ENCODE measurements at regions not wholly inside any gene's neighbourhood (a gene's known extent, or its start where the extent isn't known, plus 50 kb on each side); places are given as distances from the start of the nearest gene placed in this dataset.

- DNase-seq (ENCODE audit: low spot score, unreplicated experiment) = no peak
- no peak for TF ChIP-seq CTCF (IDR thresholded peaks at IDR 0.05; ENCODE audit: unreplicated experiment)
- H3K4me1 Mint-ChIP-seq (ENCODE audit: low read depth) = peaks cover 28% of the 10 kb centered on the region
- peaks cover 11% of the 10 kb centered on the region for H3K27me3 Mint-ChIP-seq
- no peak overlapping the region for H3K4me3 Mint-ChIP-seq (ENCODE audit: low read depth)
- no peaks in the 10 kb centered on the region for H3K36me3 Mint-ChIP-seq (ENCODE audit: insufficient read depth)
- no peak overlapping the region for H3K27ac Mint-ChIP-seq
- no peaks in the 10 kb centered on the region for H3K9me3 Mint-ChIP-seq (ENCODE audit: low read depth)
These were observed 154.2 kb downstream of the TM9SF2 start for GRCh38 chr13:99655351-99656091.

GRCh38 chr13:99654076-99654475 is 152.8 kb downstream of the TM9SF2 start:
- no peaks in the 10 kb centered on the region for H3K36me3 Mint-ChIP-seq (ENCODE audit: insufficient read depth)
- DNase-seq (ENCODE audit: low spot score, unreplicated experiment) = no peak
- H3K4me1 Mint-ChIP-seq (ENCODE audit: low read depth) = peaks cover 19% of the 10 kb centered on the region
- no peak overlapping the region for H3K27ac Mint-ChIP-seq
- no peaks in the 10 kb centered on the region for H3K9me3 Mint-ChIP-seq (ENCODE audit: low read depth)
- H3K4me3 Mint-ChIP-seq (ENCODE audit: low read depth) = no peak overlapping the region
- no peak for TF ChIP-seq CTCF (IDR thresholded peaks at IDR 0.05; ENCODE audit: unreplicated experiment)
- peaks cover 8% of the 10 kb centered on the region for H3K27me3 Mint-ChIP-seq

- no peak for TF ChIP-seq CTCF (IDR thresholded peaks at IDR 0.05; ENCODE audit: unreplicated experiment)
- no peak for DNase-seq (ENCODE audit: low spot score, unreplicated experiment)
- H3K27ac Mint-ChIP-seq = no peak overlapping the region
- peaks cover 13% of the 10 kb centered on the region for H3K4me1 Mint-ChIP-seq (ENCODE audit: low read depth)
- H3K9me3 Mint-ChIP-seq (ENCODE audit: low read depth) = no peaks in the 10 kb centered on the region
- H3K4me3 Mint-ChIP-seq (ENCODE audit: low read depth) = no peak overlapping the region
- peaks cover 8% of the 10 kb centered on the region for H3K27me3 Mint-ChIP-seq
- H3K36me3 Mint-ChIP-seq (ENCODE audit: insufficient read depth) = no peaks in the 10 kb centered on the region
These were observed 152.3 kb downstream of the TM9SF2 start for GRCh38 chr13:99653526-99653925.

- Mint-ChIP-seq H3K27me3 (peaks cover 8% of the 10 kb centered on the region), H3K9me3 (ENCODE audit: low read depth) (no peaks in the 10 kb centered on the region), H3K36me3 (ENCODE audit: insufficient read depth) (no peaks in the 10 kb centered on the region)
These were observed 151.6 kb downstream of the TM9SF2 start for GRCh38 chr13:99652901-99653300.

GRCh38 chr13:99652141-99652540 is 150.9 kb downstream of the TM9SF2 start:
- no peak for DNase-seq (ENCODE audit: low spot score, unreplicated experiment)

More at GRCh38 chr13:99652901-99653300, 151.6 kb downstream of the TM9SF2 start:
- no peak for TF ChIP-seq CTCF (IDR thresholded peaks at IDR 0.05; ENCODE audit: unreplicated experiment)
- peaks cover 14% of the 10 kb centered on the region for H3K4me1 Mint-ChIP-seq (ENCODE audit: low read depth)
- no peak overlapping the region for H3K4me3 Mint-ChIP-seq (ENCODE audit: low read depth)
- no peak overlapping the region for H3K27ac Mint-ChIP-seq
- no peak for DNase-seq (ENCODE audit: low spot score, unreplicated experiment)

More at GRCh38 chr13:99652141-99652540, 150.9 kb downstream of the TM9SF2 start:
- H3K27me3 Mint-ChIP-seq = peaks cover 6% of the 10 kb centered on the region
- H3K9me3 Mint-ChIP-seq (ENCODE audit: low read depth) = no peaks in the 10 kb centered on the region
- H3K27ac Mint-ChIP-seq = no peak overlapping the region
- H3K4me1 Mint-ChIP-seq (ENCODE audit: low read depth) = peaks cover 14% of the 10 kb centered on the region
- no peaks in the 10 kb centered on the region for H3K36me3 Mint-ChIP-seq (ENCODE audit: insufficient read depth)
- no peak overlapping the region for H3K4me3 Mint-ChIP-seq (ENCODE audit: low read depth)
- no peak for TF ChIP-seq CTCF (IDR thresholded peaks at IDR 0.05; ENCODE audit: unreplicated experiment)
